HG03159 (cell line): ENCODE measurements at regions not wholly inside any gene's neighbourhood (a gene's known extent, or its start where the extent isn't known, plus 50 kb on each side); places are given as distances from the start of the nearest gene placed in this dataset.

Experiments used
- ATAC-seq: cut with Tn5 transposase; IDR thresholded peaks from one replicate; pipeline ENCODE4 v1.9.1; 2021; ENCODE audit warnings: mild to moderate bottlenecking, moderate library complexity; ENCODE audit not compliant: unreplicated experiment

DNA sequence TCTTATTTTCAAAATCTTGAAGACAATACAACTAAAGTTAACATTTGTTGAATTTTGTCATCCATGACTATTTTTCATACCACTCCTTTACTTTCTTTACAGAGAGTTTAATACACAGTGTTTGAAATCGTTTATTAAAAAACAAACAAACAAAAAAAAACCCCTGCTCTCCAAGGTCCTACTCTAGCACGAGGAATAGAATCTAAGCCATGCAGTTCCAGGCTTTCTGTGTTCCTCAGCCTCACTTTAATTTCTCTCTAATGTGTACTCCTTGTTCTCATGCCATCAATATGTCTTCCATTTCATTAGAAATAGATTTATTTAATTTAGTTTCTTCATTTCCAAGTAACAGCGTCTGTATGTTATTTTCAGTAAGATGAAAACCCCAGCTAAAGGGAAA lies 381.2 kb upstream of the MC4R start:
- no peak for ATAC-seq

DNA sequence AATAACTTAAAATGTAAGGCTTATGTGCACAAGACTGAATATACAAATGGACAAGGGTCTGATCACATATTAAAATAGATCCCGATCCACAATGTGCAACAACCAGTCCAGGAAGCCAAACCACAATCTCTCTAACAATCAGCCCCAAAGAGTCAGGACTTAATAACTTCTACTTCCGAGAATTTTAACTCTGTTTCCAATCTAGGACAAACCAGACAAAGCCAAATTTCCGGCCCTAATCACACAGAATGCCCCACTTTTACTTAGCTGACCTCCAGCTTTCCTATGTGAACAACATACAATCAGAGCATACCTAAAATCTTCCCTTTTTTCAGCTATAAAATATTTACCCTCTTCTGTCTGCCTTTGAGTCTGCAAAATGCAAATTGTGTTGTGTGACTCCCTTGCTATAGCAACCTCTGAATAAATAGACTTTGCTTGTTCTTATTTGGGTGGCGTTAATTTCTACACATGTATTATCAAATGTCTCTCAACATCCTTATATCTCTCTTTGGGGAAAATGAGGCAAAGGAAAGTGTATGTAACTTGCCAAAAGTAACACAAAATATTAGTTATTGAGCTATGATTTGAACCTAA lies 381.9 kb upstream of the MC4R start:
- no peak for ATAC-seq

DNA sequence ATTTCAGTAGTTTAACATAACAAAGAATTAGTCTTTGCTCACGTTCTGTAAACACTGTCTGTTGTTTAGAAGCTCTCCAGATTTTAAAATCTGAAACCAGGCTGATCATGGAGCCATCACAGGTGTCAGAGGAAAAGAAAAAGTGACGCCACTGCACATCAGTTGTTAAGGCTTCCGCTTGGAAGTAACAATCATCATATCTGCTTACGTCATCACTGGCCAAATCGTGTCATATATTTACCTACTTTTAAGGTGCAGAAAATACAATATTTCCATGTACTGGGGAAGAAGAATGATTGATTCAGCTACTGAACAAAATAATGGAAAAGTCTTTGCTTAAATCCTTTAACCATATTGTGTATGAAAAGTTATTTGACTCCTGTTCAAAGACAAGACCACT lies 382.6 kb upstream of the MC4R start:
- no peak for ATAC-seq

DNA sequence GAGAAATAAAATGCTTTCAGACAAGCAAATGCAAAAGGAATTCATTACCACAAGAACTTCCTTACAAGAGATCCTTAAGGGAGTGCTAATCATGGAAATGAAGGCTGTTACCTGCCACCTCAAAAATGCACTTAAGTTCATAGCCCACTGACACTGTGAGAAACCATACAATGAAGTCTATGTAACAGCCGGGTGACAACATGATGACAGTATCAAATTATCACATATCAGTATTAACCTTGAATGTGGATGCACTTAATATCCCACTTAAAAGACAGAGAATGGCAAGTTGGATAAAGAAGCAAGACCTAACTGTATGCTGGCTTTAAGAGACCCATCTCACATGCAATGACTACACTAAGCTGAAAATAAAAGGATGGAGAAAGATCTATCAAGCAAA lies 403.4 kb upstream of the MC4R start:
- no peak for ATAC-seq

DNA sequence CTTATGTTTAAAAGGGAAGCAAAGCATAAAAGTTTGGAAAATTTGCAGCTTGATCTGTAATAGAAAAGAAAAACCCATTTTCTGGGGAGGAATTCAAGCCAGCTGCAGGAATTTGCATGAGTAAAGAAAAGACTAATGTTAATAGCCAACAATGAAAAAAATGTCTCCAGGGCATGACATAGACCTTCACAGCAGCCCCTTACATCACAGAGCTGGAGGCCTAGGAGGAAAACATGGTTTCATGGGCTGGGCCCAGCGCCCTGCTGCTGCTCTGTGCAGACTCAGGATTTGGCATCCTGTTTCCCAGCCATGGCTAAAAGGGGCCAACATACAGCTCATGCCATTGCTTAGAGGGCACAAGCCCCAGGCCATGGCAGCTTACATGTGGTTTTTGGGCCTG lies 411.6 kb upstream of the MC4R start:
- ATAC-seq = no peak

DNA sequence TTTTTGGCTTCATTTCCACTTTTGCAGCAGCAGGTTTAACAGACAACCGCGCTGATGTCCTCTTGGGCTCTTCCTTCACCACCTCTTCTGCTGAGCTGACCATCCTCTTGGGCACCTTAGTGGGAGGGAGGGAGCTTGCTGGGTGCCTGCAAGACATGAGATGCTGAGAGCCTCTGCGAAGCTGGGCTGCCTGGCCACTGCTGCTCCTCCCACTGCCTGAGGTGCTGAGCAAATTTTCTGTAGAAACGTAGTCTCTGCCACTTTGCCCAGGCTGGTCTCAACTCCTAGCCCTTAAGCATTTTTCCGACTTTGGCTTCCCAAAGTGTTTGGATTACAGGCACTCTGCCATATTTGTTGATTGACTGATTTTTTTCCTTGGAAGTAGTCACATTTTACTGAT lies 422.2 kb upstream of the MC4R start:
- ATAC-seq = no peak

DNA sequence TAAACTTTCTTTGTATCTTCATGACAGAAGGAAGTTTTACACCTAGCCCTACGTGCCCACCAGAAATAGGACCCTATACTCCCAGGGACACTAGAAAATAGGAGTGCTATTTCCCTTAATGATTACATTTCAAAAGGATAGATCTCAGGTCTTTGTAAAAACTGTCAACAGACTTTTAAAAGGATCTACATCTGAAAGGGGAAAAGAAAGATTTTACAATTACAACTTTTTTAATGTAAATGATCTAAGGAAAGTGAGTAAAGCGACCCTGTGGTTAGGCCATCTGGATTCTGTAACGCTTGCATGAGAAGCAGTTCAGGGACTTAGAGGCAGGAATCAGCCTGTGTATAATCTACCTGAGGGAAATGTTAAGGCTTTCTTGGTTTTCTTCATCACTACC lies 431.8 kb upstream of the MC4R start:
- no peak for ATAC-seq

DNA sequence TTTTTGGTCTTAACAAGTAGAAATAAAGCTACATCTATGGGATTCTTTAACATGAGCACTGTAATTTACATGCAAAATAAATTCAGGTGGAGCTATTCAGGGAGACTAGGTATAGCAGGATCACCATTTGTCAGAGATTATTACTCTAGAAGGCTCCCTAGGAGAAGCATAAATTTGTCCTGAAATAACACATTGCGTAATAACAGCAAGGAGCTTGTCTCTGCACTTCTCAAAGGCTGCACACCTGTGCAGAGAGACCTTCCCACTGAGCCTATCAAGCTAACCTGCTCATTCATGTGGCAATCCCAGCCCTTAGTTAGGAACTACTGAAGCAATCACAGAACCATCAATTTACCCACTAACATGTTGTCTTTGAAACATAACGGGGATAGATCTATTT lies 437.4 kb upstream of the MC4R start:
- ATAC-seq = no peak

DNA sequence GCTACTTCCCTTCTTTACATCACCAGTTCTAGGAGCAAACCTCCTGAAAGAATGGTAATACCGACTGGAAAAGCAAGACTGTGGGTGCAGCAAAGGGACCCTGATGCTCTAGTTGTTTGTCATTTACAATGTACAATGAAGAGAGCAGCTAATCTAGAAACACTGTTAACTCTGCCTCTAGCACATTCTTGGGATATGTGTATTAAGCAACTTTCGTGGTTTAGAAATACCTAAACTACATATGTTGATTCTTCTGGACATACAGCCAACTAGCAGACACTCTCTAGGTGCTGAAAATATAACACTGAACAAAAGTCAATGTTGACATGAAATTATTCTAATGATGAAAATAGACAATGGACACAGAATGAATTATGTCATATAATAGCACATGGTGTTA lies 440.3 kb upstream of the MC4R start:
- ATAC-seq = no peak

DNA sequence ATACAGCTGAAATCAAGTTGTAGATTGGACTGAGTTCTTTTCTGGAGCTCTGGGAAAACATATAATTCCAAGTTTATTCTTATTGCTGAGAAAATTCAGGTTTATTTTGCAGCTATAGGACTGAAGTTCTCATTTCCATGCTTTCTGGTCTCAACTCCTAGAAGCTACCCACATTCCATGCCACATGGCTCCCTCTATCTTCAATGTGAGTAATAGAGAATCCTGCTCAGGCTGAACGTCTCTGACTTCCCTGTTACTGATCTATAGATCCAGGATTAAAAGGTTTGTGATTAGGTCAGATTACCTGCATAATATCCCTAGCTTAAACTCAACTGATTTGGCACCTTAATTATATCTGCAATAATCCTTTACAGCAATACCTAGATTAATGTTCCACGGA lies 453.8 kb upstream of the MC4R start:
- ATAC-seq = no peak

DNA sequence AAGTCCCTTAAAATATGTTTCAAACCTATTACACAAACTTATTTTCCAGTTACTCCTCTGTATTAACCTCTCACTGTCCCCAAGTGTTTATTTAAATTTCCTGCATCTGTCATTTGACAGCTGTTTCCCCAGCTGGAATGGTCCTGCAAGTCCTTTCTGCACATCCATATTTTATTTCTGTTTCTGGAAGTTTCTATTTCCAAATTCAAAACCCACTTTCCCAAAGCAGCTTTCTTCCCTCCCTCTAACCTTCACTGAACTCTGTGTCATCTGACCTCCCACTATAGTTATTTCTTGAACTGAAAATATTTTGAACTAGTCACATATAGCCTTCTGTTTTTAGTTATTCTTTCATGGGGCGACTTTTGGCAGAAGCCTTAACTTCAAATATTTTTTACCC lies 459.4 kb upstream of the MC4R start:
- ATAC-seq = no peak

DNA sequence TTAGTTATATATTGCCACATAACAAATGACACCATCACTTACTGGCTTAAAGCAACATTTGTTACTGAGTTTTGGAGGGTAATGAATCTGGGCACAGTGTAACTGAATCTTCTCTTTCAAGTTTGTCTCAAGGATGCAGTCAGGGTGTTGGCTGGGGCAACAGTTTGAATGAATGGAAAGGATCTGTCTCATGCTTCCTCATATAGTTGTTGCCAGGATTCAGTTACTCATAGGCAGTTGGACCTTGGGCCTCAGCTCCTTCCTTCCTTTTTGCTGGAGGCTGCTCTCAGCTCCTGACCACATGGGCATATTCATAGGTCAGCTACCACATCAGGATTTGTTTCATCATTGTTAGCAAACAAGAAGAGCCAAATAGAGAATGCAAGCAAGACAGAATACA lies 466.1 kb upstream of the MC4R start:
- no peak for ATAC-seq

DNA sequence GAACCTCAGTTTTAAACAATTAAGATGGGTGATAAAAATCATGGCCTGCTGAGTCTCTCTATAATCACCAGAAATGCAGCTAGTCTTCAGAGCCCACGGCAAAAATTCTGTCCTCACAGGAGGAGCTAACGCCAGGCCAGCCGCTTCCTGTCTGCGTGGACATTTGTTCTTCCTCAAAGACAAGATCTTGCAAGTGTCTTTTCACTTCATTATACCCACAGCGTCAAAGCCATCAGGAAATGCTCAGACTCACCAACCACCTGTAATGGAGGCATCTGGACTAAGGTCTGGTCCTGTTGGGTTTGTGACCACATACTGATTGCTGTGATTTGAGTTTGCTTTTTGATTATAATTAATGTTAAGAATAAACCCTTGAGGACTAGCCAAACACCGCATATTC lies 473.8 kb upstream of the MC4R start:
- ATAC-seq = no peak

DNA sequence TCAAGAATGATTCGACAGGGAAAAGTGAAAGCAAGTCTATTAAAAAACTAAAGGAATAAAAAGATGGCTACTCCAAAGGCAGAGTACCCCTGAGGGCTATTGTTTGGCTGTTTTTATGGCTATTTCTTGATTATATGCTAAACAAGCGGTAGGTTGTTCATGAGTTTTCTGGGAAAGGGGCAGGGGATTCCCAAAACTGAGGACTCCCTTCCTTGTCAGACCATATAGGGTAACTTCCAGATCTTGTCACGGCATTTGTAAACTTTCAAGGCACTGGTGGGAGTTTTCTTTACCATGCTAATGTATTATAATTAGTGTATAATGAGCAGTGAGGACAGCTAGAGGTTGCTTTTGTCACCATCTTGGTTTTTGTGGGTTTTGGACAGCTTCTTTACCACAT lies 474.9 kb upstream of the MC4R start:
- ATAC-seq = no peak

DNA sequence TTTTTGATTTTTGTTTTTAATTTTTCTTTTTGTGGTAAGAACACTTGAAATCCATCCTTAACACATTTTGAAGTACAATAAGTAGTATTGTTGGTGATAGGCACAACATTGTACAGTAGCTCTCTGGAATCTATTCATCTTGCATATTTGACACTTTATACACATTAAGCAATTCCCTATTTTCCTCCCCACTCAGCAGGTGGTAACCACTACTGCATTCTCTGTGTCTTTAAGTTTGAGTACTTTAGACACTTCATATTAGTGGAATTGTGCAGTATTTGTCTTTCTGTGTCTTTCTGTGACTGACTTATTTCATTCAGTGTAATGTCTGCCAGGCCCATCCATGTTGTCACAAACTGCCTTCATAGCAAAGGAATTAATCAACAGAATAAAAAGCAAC lies 471.7 kb upstream of the CDH20 start:
- no peak for ATAC-seq

DNA sequence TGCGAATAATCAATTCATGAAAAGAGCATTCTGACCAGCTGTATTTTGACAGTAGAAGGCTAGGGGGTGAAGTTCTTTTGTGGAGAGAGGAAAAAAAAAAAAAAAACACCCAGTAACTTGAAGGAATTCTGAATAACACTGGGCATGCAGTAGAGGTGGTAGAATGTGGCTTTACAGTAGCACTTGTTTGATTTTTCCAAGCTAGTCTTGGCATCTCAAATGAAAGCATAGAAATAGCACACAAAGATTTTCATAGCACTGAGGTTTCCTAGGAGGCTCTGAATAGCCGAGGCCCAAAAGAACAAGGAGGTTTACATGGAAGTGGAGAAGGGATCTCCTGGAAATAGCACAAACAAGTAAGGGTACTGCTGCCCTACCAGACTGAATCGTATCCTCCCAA lies 470.2 kb upstream of the CDH20 start:
- no peak for ATAC-seq

DNA sequence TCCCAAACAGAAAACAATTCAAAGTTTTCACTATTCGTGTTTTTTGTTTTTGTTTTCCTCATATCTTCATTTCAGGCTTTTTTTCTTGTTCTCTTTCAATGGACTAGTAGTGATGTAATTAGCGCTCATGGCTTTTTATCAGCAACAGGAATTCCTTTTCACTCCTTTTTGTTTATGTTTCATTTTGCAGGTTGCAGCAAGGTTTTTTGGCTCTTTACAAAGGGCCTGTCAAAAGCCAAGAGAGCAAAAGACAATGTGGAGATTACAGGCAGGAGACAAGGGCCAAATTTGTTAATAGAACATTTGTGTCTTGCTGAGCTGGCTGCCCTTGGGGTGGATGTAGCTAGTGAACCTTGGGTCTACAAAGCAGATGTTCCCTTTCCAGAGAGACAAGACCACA lies 467.4 kb upstream of the CDH20 start:
- no peak for ATAC-seq

DNA sequence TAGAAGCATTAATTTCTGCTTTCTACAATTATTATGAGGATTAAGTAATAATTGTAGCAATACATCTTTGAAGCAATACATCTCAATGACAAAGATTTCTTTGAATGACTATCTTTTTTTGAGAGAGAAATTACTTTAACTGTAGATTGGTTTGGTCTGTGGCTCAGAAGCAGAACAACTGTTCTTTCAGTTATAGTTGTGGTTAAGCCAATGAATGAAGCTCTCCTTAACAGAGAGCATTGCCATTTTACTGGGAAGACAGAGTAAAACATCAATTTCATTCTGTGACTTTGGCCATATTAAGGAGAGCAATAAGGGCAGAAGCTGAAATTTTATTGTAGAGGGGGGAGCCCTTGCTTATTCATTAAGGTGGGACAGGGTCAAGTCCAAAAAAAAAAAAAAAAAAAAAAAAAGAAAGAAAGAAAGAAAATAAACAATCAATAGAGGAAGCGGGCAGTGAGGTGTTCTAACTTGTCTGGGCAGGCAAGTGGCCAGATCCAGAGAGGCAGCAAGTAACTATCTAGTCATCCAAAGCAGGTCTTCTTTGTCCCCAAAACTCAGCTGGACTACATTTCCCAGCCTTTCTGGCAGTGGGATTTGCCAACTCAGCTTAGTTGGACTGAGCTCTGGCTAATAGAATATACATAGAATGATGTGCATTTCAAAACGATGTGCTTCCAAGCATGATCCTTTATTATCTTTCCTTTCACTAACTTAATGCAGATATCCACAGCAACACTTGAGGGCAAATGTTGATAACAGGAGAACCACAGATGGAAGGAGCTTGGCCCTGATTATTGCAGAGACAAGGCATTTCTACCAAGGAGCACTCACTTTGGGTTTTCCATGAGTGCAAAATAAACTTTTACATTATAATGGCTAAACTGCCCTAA lies 462.7 kb upstream of the CDH20 start:
- ATAC-seq = no peak

DNA sequence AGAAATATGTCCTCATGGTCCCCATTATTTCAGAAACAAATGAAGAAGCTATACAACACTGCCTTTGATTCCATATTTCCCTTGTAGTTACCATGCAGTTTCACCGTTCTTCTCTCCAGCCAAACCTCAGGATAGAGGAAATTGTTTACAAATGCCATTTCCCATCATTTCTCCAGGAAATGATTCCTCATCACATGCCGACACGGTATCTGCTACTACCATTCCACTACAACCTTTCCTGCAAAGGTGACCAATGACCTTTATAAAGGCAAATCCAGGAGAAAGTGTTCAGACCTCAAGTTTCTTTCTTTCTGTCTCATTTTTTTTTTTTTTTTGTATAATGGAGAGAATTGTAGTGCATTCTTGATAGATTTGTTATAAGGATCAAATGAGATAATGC lies 460.8 kb upstream of the CDH20 start:
- ATAC-seq = no peak

DNA sequence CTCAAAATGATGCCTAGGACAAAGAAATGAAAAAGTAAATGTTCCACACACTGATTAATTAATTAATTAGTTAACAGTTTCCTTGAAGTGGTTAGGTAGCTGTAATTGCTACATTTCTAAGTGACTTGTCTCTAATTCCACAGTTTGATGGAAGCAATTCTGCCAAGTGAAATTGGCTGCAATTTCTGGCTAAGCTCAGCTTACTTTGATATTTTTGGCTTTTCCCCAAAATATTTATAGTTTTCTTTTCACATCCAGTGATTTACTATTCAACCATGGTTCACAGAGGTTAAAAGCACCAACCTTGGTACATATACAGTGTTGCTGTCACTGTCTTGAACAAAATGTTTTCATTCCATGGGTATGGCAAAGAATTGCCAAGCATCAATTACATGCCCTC lies 459.5 kb upstream of the CDH20 start:
- no peak for ATAC-seq

DNA sequence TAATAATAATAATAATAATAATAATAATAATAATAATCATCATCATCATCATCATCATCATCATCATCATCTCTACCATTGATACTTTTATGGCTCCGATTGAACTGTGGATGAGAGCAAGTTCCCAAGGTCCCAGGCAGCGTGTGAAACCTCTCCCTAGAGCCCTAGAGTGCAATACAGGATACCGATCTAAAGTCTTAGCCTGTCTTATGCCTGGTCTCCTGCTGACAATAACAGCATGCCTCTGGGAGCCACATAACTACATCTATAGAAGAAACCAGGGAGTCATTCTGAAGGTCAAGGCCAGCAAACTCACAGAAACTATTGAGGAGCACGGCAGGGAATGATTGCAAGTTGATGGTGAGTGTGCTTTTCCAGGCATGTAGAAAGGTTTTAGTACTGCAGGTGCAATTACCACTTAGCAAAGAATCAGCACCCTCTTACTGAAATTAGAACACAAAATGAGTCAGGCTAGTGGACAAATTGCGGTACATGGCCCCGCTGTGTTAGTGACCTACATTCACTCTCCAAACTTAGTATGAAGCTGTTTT lies 457.2 kb upstream of the CDH20 start:
- ATAC-seq = no peak

DNA sequence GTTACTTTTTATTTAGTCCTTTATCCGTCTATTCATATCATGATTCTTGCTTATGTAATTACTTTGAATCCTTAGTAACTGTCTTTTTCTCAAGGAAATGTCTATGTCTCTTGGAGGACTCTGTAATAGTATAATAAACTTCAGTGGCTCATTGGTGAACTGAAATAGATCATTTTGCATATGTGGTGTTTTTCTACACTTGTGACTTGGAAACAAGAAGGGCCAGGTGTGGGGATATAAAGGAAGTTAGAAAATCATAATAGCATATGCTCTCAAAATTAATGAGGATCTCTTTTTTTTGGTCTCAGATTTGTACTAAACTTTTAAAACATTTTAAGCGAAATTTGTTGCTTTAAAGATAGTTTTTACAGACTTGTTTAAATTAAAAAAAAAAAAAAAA lies 453.0 kb upstream of the CDH20 start:
- no peak for ATAC-seq

DNA sequence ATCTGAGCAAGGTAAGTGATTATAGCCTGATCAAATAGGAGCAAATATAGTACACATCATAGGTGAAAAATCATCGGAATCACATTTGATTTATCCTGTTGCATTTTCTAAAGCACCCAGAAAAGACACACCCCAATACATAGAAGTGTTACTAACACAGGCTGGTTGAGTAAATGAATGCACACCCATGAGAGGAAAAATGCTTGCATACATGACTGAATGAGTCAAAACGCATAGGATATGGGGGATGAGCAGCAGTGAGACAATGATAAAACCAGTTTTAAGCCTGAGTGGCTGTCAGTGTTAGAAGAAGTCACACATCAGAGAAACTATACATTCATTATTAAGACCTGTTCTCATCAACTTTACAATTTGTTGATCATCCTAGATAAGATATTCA lies 449.6 kb upstream of the CDH20 start:
- ATAC-seq = no peak
